ENCODE measurements at regions not wholly inside any gene's neighbourhood (a gene's known extent, or its start where the extent isn't known, plus 50 kb on each side); places are given as distances from the start of the nearest gene placed in this dataset.

DNA sequence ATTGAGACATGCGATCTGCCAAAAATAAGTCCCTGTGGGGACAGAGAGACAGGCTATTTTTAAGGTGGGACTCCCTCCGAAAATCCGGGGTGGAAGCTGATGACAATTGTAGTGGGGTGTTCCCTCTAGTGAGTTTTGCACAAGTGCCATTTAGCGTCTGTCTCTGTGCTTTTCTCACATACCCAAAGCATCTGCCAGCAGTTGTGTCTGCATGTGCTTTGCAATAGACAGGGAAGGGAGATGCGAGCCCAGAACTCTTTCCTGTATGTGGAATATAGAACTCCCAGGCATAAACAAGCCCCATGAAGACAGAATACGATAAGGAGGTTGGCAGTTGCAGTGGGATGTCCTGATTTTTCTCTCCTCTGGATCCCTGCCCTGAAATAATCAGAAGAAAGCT lies 282.7 kb upstream of the XYLT1 start:
- TF ChIP-seq ZNF585B (tag by site-specific recombination; IDR thresholded peaks at IDR 0.05) (no peak), ZNF404 (tag by site-specific recombination; IDR thresholded peaks at IDR 0.05) (no peak), ZNF37A (tag by site-specific recombination; IDR thresholded peaks at IDR 0.05) (no peak), ZNF341 (tag by site-specific recombination; IDR thresholded peaks at IDR 0.05; ENCODE audit: low read depth) (no peak), ZNF133 (tag by site-specific recombination; IDR thresholded peaks at IDR 0.05) (no peak), GLIS2 (tag by site-specific recombination; IDR thresholded peaks at IDR 0.05) (no peak), OSR2 (tag by site-specific recombination; IDR thresholded peaks at IDR 0.05) (no peak), ZBTB17 (tag by site-specific recombination; IDR thresholded peaks at IDR 0.05) (no peak), ZNF530 (tag by site-specific recombination; IDR thresholded peaks at IDR 0.05; ENCODE audit: low read depth) (no peak), ZNF510 (tag by site-specific recombination; IDR thresholded peaks at IDR 0.05; ENCODE audit: insufficient replicate concordance) (no peak), ZNF248 (tag by site-specific recombination; IDR thresholded peaks at IDR 0.05) (no peak), ZNF785 (tag by site-specific recombination; IDR thresholded peaks at IDR 0.05) (no peak)
- TF ChIP-seq, protein P1, sequence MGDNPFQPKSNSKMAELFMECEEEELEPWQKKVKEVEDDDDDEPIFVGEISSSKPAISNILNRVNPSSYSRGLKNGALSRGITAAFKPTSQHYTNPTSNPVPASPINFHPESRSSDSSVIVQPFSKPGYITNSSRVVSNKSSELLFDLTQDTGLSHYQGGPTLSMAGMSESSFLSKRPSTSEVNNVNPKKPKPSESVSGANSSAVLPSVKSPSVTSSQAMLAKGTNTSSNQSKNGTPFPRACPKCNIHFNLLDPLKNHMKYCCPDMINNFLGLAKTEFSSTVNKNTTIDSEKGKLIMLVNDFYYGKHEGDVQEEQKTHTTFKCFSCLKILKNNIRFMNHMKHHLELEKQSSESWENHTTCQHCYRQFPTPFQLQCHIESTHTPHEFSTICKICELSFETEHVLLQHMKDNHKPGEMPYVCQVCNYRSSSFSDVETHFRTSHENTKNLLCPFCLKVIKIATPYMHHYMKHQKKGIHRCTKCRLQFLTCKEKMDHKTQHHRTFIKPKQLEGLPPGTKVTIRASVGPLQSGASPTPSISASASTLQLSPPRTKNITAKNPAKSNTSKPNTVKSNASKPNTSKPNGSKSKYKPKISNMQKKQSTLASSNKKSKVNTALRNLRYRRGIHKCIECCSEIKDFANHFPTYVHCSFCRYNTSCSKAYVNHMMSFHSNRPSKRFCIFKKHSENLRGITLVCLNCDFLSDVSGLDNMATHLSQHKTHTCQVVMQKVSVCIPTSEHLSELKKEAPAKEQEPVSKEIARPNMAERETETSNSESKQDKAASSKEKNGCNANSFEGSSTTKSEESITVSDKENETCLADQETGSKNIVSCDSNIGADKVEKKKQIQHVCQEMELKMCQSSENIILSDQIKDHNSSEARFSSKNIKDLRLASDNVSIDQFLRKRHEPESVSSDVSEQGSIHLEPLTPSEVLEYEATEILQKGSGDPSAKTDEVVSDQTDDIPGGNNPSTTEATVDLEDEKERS (tag by site-specific recombination; IDR thresholded peaks at IDR 0.05): no peak
- TF ChIP-seq, protein P2, sequence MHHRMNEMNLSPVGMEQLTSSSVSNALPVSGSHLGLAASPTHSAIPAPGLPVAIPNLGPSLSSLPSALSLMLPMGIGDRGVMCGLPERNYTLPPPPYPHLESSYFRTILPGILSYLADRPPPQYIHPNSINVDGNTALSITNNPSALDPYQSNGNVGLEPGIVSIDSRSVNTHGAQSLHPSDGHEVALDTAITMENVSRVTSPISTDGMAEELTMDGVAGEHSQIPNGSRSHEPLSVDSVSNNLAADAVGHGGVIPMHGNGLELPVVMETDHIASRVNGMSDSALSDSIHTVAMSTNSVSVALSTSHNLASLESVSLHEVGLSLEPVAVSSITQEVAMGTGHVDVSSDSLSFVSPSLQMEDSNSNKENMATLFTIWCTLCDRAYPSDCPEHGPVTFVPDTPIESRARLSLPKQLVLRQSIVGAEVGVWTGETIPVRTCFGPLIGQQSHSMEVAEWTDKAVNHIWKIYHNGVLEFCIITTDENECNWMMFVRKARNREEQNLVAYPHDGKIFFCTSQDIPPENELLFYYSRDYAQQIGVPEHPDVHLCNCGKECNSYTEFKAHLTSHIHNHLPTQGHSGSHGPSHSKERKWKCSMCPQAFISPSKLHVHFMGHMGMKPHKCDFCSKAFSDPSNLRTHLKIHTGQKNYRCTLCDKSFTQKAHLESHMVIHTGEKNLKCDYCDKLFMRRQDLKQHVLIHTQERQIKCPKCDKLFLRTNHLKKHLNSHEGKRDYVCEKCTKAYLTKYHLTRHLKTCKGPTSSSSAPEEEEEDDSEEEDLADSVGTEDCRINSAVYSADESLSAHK (tag by site-specific recombination; IDR thresholded peaks at IDR 0.05): no peak
- TF ChIP-seq, protein P3, sequence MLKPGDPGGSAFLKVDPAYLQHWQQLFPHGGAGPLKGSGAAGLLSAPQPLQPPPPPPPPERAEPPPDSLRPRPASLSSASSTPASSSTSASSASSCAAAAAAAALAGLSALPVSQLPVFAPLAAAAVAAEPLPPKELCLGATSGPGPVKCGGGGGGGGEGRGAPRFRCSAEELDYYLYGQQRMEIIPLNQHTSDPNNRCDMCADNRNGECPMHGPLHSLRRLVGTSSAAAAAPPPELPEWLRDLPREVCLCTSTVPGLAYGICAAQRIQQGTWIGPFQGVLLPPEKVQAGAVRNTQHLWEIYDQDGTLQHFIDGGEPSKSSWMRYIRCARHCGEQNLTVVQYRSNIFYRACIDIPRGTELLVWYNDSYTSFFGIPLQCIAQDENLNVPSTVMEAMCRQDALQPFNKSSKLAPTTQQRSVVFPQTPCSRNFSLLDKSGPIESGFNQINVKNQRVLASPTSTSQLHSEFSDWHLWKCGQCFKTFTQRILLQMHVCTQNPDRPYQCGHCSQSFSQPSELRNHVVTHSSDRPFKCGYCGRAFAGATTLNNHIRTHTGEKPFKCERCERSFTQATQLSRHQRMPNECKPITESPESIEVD (tag by site-specific recombination; IDR thresholded peaks at IDR 0.05): no peak
- TF ChIP-seq, protein P4, sequence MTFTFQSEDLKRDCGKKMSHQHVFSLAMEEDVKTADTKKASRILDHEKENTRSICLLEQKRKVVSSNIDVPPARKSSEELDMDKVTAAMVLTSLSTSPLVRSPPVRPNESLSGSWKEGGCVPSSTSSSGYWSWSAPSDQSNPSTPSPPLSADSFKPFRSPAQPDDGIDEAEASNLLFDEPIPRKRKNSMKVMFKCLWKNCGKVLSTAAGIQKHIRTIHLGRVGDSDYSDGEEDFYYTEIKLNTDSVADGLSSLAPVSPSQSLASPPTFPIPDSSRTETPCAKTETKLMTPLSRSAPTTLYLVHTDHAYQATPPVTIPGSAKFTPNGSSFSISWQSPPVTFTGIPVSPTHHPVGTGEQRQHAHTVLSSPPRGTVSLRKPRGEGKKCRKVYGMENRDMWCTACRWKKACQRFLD (tag by site-specific recombination; IDR thresholded peaks at IDR 0.05): no peak
- TF ChIP-seq, protein P5, sequence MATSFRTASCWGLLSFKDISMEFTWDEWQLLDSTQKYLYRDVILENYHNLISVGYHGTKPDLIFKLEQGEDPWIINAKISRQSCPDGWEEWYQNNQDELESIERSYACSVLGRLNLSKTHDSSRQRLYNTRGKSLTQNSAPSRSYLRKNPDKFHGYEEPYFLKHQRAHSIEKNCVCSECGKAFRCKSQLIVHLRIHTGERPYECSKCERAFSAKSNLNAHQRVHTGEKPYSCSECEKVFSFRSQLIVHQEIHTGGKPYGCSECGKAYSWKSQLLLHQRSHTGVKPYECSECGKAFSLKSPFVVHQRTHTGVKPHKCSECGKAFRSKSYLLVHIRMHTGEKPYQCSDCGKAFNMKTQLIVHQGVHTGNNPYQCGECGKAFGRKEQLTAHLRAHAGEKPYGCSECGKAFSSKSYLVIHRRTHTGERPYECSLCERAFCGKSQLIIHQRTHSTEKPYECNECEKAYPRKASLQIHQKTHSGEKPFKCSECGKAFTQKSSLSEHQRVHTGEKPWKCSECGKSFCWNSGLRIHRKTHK (tag by site-specific recombination; IDR thresholded peaks at IDR 0.05): no peak
- H3K36me3 ChIP-seq (ENCODE audit: control insufficient read depth in 2 of 2, insufficient read depth in 1 of 2, low read length in 2 of 2): no peaks in the 10 kb centered on the region
- POLR2A ChIA-PET: no interaction called here
- H3K27ac ChIP-seq (ENCODE audit: extremely low read depth, low read depth, low read length): no peak overlapping the region
- no peaks in the 10 kb centered on the region for H3K9me3 ChIP-seq (ENCODE audit: control insufficient read depth, insufficient read depth, low read depth, low read length)
- no peak overlapping the region for H3K4me3 ChIP-seq (ENCODE audit: low read depth, low read length)
- CTCF ChIA-PET: no interaction called here
- H3K4me1 ChIP-seq (ENCODE audit: control insufficient read depth, insufficient read depth, low read length): no peaks in the 10 kb centered on the region
